Stimulated activated CD8-positive, alpha-beta memory T cell treated with anti-CD3 and anti-CD28 coated beads, Interleukin-7, amount 100 ng/mL, for 1 hour (primary cell): ENCODE measurements at regions not wholly inside any gene's neighbourhood (a gene's known extent, or its start where the extent isn't known, plus 50 kb on each side); places are given as distances from the start of the nearest gene placed in this dataset.
"Not testable (repeated sequence)": the region's sequence is repeated elsewhere in the genome, so short reads cannot be mapped to it uniquely, and the experiment has no call there.

Source experiments
- DNase-seq, 2 donors: peaks; one replicate each; pipeline ENCODE4 v3.0.0-alpha.2; 2020; ENCODE audit warnings: low read depth in 2 of 2

DNA sequence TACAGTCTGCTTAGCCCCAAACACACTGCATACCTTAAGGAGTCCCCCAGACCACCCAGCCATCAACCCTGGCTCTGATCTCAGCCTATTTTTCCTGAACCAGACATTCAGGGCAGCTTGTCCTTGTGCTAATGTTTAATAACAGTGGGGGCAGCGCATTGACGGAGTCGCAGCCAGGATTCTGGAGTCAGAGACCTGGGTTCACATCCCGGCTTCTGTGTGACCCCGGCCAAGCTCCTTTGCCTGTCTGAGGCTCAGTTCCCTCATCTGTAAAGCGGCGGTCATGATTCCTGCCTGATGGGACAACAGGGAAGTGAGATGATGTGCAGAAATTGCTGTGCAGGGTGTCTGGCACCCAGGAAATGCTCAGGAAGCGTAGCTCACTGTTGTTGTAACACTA is 63.1 kb downstream of the MATN1 start:
- DNase-seq, result no peak

DNA sequence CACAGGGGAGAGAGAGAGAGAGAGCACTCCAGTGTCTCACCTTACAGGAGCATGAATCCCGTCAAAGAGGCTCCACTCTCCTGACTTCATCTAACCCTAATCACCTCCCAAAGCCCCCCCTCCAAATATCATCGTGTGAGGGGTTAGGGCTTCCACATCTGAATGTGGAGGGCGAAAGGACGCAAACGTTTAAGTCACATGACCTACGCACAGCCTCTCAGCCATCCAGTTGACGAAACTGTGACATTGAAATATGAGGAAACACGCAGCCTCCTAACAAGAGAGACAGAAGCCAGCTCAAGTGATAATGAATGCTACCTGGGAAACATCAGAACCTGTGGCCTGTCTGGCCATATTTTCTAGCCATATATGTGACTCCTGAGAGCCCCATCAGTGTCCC is 63.7 kb downstream of the MATN1 start:
- DNase-seq, result no peak

DNA sequence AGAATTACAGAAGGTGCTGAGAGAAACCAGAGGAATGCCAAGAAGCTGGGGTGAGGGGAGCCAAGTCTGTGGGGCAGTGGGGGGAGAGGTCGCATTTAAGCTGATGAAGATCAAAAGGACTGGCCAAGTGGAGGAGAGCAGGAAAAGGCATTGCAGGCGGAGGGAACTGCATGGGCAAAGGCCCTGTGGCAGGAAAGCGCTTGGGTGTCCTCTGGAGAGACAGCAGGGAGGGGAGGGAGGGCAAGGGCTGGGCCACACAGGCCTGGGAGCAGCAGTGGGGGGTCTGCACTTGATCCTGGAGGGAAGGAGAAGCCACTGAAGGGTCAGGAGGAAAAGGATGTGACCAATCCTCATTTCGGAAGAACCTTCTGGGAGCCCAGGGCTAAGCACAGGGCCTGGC is 65.0 kb downstream of the MATN1 start:
- not testable (repeated sequence) for DNase-seq

- DNase-seq, result no peak
Observed at GRCh38 chr1:30658014-30658336, 65.4 kb downstream of the MATN1 start.

DNA sequence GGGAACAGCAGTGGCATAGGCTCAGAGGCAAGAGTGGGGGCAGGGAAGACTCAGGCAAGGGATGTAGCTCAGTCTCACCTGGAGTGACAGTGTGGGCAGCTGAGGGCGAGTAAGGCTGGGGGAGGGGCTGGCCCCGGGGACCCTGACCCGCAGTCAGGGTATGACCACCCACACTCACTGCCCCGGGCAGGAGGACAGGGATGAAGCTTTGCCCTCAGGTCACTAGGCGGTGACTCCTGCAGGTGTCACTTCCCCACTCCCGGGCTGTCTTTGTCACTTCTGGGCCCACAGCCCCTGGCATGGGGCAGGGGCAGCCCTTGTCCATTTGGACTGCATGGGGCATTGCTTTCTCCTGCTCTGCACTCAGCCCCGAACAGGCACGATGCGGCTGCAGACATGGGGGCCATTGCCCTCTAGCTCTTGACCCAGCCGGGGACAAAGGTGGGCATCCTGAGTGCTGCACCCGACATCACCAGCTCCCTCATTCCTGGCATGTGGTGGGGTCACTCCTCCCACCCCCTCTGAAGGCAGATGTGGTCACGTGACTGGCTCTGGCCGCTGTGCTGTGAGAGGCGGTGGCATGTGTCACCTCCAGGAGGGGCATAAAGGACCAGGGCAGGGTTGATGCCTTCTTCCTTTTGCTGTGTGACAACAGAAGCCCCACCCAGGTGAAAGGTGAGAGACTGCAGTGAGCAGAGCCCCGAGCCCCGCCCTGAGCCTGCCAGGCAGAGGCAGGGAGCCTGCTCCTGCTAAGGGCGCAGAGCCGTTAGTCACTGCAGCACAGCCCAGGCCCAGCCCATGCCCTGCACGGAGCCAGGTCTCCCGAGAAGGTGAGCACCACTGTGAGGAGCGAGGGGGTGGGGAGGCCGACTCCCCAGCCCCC is 66.0 kb downstream of the MATN1 start:
- no peak for DNase-seq

DNA sequence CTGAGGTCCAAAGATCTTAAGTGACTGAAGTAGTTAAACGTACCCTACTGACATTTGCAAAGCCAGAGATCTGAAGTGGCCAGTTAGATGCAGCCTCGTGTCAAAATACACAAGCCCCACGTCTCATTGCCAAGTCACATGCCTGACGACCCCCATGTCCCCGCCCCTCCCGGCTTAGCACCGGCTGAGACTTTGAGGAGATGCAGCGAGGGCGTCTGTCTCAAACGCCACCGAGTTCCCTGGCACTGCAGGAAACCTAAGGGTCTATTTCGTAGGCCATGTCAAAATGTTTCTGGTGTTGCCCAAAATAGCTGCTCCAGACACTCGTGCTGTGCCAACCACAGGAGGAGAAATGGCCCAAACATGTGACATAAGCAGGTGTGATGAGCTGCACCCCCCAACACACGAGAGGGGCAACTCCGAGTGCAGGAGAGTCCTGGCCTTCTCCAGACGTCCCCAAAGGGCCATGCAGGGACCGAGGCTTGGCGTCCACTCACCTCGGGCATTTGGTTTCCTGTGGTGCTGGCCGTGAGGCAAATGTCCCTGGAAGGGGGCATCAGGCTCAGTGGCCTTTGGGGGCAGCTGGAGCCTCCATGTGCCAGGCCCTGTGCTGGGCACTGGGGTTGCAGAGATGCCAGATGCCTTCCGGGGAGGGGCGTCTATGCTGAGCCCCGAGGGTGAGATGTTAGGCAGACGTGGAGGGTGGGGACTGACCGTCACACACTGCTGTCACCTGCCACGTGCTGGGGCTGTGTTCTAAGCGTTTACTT is 67.0 kb downstream of the MATN1 start:
- DNase-seq, result no peak

DNA sequence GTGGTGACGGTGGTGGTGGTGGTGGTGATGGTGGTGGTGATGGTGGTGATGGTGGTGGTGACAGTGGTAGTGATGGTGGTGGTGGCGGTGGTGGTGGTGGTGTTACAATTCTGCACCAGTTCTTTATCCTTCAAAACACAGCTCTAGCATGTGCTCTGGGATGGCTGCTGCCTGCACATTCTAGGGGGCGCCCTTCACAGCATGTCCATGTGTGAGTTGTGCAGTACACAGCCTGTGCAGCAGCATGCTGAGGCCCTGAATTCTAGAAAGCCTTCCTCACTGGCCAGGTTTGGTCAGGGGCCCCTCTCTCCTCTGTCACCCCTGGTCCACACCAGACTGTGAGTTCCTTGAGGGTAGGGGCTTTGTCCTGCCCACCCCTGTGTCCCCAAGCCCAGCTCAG is 67.7 kb downstream of the MATN1 start:
- DNase-seq, result no peak

GRCh38 chr1:30654188-30654587 is 69.2 kb downstream of the MATN1 start:
- no peak for DNase-seq

GRCh38 chr1:30652152-30652841 is 71.1 kb downstream of the MATN1 start:
- DNase-seq, result no peak

DNA sequence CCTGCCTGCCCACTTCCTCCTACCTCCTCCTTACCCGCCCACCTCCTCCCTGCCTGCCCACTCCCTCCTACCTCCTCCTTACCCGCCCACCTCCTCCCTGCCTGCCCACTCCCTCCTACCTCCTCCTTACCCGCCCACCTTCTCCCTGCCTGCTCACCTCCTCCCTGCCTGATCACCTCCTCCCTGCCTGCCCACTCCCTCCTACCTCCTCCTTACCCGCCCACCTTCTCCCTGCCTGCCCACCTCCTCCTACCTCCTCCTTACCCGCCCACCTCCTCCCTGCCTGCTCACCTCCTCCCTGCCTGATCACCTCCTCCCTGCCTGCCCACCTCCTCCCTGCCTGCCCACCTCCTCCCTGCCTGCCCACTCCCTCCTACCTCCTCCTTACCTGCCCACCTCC is 72.0 kb downstream of the MATN1 start:
- DNase-seq, result not testable (repeated sequence)

GRCh38 chr1:30650968-30651320 is 72.4 kb downstream of the MATN1 start:
- no peak for DNase-seq

DNA sequence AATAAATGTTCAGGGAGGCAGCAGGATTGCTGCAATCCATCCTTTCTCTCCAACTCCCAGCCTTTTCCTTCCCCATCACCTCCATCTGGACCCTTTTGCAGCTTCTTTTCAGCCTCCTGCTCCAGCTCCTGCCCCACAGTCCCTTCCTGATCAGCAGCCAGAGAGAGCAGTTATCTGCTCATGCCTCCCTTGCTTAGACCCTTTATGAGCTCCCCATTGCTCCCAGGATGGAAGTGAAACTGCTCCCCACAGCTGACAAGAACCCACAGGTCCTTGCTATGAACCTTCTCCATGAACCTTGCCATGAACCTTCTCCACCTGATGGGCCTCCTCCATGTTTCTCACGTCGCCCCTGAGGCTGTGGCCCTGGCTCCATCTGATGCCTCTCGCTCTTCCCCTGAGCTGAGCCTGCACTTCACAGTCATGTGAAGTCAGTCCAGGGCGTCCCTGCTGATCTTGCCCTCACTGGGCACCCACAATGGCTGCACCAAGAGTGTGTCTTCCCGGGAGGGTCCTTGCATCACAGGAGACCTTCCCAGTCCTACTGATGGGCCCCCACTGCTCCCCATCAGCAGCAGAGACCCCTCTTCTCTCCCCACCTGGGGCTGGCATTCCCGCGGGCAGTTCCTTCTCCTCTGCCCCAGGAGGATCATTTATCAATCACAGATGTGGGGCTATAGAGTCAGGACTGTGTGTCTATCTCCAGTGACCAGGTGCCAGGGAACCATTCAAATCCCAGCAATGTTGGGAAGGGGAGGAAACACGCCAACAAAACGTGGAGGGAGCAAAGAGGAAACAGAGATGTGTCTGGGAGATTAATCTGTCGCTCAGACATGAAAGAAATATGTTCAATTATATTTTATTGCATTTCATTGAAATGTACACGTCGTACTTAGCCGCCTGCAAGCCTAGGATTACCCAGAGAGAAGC is 73.1 kb downstream of the MATN1 start:
- no peak for DNase-seq

DNA sequence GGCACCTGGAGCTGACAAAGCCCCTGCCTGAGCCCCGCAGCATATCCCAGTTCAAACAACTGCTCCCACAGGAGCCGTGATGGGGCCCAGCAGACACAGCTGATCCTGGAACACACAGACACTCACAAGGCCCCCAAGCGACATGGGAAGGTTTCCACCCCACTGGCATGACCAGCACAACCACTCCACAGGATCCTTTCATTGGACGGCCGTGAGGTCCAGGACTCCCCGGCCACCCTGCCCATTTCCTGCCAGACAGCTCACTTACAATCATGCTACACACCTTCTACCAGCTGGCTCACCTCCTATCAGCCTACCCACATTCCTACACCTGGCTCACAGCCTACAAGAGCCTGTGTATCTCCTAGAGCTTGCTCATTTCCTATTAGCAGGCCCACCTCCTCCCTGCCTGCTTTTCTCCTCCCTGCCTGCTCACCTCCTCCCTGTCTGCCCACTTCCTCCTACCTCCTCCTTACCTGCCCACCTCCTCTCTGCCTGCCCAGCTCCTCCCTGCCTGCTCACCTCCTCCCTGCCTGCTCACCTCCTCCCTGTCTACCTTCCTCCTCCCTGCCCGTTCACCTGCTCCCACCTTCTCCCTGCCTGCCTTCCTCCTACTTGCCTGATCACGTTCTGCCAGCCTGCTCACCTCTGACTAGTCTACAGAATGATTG is 73.9 kb downstream of the MATN1 start:
- DNase-seq, result no peak

GRCh38 chr1:30648408-30649000 is 74.9 kb downstream of the MATN1 start:
- no peak for DNase-seq

DNA sequence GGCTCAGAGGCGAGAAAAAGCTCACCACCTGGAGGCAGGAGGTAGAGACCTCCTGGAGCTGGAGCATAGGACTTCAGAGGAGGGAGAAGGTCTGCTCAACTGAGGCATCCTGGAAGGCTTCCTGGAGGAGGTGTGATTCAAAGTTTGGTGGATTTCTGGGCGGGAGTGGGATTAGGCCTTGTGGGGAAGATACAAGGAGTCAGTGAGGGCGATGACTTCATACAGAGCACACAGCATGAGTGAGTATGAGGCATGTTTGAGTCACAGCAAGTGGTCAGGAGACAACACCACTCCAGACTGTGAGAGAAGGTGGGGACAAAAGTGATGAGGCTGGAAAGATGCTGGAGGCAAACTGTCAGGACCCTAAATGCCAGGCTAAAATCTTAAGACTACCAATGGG is 77.6 kb downstream of the MATN1 start:
- no peak for DNase-seq

DNA sequence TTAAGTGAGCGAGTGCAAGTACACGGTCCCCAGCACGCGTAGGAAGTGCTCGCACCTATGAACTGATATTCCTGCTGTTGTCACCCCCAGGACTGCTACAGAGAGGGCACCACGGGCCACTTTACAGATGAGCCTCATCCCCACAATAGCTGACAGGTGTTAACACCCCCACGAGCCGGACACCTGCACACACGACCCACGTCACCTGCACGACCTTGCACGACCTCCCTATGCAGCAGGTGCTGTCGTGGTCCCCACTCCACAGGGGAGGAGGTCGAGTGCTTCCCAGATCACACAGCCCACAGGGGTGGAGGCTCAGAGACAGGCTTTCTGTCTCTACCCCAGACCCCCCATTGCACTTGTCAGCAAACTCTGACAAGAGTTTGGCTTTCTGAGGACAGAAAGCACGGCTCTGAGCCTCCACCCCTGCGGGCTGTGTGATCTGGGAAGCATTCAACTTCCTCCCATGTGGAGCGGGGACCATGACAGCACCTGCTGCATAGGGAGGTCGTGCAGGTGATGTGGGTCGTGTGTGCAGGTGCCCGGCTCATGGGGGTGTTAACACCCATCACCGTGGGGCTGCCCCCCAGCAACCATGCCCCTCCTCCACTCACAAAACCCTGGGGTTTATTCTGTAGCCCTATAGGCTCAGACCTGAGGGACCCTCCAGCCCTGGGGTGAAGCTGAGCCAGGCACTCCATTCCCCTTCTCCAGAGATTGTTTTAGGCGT is 80.8 kb downstream of the MATN1 start:
- DNase-seq, result no peak

DNA sequence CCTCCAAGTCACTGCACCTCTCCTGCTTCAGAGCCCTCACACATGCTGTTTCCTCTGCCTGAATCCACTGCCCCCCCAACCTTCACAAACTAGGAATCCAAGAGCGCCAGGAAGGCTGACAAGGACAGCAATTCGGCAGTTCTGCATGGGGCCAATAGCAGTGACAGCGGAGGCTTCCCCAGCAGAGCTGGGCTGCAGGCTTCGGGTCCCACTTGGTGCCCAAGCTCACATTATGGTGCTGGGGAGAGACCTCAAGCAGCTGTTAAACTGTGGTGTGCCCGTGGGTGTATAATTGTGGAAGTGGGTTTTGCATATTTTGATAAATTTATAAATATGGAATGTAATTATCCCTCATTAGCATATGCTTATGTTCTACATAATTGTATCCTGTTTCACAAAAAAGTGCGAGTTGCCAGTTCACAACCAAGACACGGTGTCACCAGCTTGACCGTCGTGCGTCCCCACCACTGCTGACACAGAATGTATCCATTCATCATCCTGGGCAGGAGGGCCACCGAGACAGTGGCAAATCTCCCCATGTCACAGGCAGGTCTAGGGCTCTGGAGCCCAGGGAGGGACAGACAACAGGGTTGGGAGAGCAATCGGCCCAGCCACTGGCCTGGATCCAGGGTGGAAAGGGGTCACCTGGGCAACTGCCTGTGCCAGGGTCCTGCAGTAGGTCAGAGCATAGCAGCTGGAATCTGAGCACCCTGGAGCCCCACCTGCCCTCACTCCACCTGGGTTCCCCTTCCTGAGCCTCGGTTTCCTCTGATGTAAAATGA is 81.6 kb downstream of the MATN1 start:
- DNase-seq, result no peak

- DNase-seq, result no peak
Observed at GRCh38 chr1:30639881-30640452, 83.4 kb downstream of the MATN1 start.

DNA sequence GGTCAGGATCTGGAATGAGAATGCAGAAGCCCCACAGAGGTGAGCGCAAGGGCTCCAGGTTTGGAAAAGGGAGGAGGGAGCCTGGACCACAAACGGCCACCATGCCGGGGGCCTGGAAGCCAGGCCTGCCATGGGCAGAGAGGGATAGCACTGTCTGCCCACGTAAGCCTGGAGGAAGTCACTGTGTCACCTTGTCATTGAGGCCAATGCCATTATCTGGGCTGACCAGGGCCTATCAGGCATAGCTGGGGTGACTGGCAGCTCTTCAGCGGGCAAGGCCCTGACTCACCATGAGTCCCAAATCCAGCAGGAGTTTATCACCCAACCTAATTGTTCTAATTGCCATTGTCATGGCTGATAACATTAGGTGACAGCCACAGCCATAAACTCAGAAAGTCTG is 84.6 kb downstream of the MATN1 start:
- DNase-seq, result no peak
